ENCODE measurements at regions not wholly inside any gene's neighbourhood (a gene's known extent, or its start where the extent isn't known, plus 50 kb on each side); places are given as distances from the start of the nearest gene placed in this dataset.

DNA sequence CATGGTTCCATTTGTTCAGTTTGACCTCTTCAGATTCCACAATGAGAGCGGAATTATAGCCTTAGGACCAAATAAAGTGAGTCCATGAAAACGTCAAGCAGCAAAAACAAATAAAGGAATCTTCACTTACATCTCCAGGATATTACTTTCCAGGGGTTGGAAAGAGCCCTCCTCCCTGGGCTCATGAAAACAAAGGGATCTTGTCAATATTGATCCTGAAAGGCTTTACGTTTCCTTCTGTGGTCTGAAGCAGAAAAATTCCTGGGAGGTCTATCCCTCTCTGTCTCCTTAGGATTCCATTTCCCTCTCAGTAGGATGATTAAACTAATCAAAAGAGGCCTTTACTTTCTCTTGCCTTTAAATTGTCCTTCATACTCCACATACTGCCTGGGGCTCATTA, 293.5 kb downstream of the GPAM start:
- TF ChIP-seq, protein P1, sequence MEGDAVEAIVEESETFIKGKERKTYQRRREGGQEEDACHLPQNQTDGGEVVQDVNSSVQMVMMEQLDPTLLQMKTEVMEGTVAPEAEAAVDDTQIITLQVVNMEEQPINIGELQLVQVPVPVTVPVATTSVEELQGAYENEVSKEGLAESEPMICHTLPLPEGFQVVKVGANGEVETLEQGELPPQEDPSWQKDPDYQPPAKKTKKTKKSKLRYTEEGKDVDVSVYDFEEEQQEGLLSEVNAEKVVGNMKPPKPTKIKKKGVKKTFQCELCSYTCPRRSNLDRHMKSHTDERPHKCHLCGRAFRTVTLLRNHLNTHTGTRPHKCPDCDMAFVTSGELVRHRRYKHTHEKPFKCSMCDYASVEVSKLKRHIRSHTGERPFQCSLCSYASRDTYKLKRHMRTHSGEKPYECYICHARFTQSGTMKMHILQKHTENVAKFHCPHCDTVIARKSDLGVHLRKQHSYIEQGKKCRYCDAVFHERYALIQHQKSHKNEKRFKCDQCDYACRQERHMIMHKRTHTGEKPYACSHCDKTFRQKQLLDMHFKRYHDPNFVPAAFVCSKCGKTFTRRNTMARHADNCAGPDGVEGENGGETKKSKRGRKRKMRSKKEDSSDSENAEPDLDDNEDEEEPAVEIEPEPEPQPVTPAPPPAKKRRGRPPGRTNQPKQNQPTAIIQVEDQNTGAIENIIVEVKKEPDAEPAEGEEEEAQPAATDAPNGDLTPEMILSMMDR (IDR thresholded peaks at IDR 0.05; ENCODE audit: insufficient read depth, low read depth, low read length, missing control alignments) = no peak
- no peak overlapping the region for H3K4me3 ChIP-seq (ENCODE audit: low read depth, low read length)
- no peak for DNase-seq (ENCODE audit: low read depth)

DNA sequence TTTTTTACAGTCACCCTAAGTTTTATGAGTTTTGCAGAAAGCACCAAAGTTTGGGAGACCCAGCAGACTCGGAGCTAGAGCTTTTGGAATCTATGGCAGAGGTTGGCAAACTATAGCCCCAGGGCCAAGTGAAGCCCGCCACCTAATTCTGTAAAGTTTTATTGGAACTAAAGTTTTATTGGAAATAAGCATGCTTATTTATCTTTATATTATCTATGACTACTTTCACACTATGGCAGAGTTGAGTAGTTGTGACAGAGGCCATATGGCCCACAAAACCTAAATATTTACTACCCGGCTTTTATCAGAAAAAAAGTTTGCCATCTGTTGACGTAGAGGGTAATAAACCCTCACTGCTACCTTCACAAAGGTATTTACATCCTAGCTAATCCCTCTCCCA, 267.6 kb downstream of the GPAM start:
- H3K4me3 ChIP-seq (ENCODE audit: low read depth, low read length) = no peak overlapping the region
- DNase-seq (ENCODE audit: low read depth) = no peak
- TF ChIP-seq, protein P1 (IDR thresholded peaks at IDR 0.05; ENCODE audit: insufficient read depth, low read depth, low read length, missing control alignments) = no peak

DNA sequence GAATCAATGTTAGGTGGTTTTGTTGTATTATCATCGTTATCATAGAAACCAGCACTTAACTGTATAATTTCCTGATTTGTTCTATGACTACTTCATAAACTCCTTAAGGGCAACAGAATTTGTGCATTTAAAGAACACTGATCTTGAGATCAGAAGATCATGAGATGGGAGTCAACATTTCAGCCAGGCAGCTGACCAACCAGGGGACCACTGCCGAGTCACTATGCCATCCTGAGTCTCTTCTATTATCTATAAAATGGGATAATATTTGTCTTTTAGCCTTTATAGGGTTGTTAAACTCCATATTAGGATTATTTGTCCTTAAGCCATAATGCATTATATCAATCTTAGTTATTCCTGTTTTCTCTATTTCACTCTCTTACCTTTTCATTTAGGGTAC, 261.7 kb downstream of the GPAM start:
- H3K4me3 ChIP-seq (ENCODE audit: low read depth, low read length) = no peak overlapping the region
- no peak for DNase-seq (ENCODE audit: low read depth)
- TF ChIP-seq, protein P1 (IDR thresholded peaks at IDR 0.05; ENCODE audit: insufficient read depth, low read depth, low read length, missing control alignments) = no peak

DNA sequence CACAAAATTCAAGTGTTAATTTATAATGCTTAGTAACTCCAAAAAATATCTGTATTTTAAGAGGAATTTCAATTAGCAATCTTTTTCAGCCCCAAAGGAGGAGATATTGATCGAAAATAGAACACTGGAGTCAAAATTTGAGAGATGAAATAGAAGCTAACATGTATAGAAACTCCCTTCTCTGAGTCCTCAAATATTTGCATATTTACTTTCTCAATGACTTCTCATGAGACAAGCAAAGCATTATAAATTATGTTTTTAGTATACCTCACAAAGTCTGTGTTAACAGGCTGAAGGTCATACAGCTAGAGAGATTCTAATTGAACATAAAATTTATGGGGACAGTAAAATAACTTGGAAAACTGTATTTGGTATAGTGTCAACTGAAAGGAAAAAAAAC, 260.5 kb downstream of the GPAM start:
- H3K4me3 ChIP-seq (ENCODE audit: low read depth, low read length) = no peak overlapping the region
- TF ChIP-seq, protein P1 (IDR thresholded peaks at IDR 0.05; ENCODE audit: insufficient read depth, low read depth, low read length, missing control alignments) = no peak
- no peak for DNase-seq (ENCODE audit: low read depth)

DNA sequence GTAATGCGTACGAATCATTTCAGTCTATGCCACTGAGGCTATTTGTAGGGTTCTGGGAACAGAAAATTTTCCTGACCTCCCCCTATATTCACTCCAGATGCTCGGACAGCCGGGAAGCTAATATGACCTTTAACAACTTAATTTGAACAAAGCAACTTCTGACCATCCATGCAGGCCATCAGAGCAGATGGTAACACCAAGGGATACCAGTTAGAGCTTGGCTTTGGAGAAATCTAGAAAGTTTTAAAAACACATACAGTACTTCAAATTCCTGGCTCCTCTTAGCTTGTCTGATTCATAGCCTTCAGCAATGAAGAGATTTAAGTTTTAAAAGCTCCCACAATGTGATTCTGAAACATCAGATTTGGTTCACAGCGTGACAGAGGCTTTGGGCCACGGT, 257.3 kb downstream of the GPAM start:
- no peak overlapping the region for H3K4me3 ChIP-seq (ENCODE audit: low read depth, low read length)
- no peak for DNase-seq (ENCODE audit: low read depth)
- TF ChIP-seq, protein P1 (IDR thresholded peaks at IDR 0.05; ENCODE audit: insufficient read depth, low read depth, low read length, missing control alignments) = no peak

DNA sequence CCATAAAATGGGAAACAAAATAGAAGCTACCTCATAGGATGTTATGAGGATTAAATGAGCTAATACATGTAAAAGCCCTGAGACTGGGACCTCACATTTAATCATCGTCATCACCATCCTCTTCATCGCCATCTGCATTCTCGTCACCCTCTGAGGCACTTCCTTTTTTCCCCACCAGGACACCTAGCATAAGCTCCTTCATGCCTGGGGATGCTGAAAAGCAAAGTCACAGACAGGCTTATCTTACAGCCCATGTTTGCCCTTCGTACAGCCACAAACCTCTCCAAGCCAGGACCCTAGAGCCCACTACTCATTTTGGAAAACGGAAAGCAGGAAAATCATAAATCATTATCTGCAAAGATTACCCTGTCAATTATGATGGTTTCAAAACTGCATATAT, 249.6 kb downstream of the GPAM start:
- DNase-seq (ENCODE audit: low read depth) = no peak

DNA sequence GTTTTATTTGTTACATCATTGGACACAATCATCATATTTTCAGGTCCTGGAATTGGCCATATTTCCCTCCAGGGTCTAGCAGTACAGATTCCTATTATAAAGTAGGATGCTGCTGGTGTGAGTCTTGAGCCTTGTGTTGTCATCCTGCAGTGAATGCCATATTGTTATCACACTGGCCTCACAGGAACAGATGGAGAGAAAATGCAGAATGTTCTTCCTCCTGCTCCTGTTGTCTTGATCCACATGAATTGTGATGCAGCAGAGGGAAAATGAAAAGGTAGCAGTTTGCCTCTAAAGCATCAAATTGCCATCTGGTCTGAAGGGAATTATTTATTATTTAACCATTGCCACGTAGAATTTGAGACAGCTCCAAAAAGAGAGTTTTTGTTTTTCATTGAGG, 248.6 kb downstream of the GPAM start:
- TF ChIP-seq, protein P1 (IDR thresholded peaks at IDR 0.05; ENCODE audit: insufficient read depth, low read depth, low read length, missing control alignments) = no peak
- H3K4me3 ChIP-seq (ENCODE audit: low read depth, low read length) = no peak overlapping the region
- no peak for DNase-seq (ENCODE audit: low read depth)

More for the DNA sequence above, 249.6 kb downstream of the GPAM start:
- TF ChIP-seq, protein P1 (IDR thresholded peaks at IDR 0.05; ENCODE audit: insufficient read depth, low read depth, low read length, missing control alignments) = no peak
- H3K4me3 ChIP-seq (ENCODE audit: low read depth, low read length) = no peak overlapping the region

Measured in GM12865 (cell line).